HepG2 (cell line): ENCODE measurements at regions not wholly inside any gene's neighbourhood (a gene's known extent, or its start where the extent isn't known, plus 50 kb on each side); places are given as distances from the start of the nearest gene placed in this dataset.

ENCODE experiments used
- CBFB ChIP-seq: sonication (generic); formaldehyde crosslinking; IDR thresholded peaks from 2 replicates; pipeline ENCODE4 v1.4.0; 2020; ENCODE audit warnings: missing genetic modification reagents
- CHD4 ChIP-seq: fragments of 200-600 bp; sonication (generic); IDR thresholded peaks from 2 replicates; pipeline ENCODE4 v1.7.0; 2017; ENCODE audit warnings: mild to moderate bottlenecking, low read length, borderline replicate concordance
- SMC3 ChIP-seq: IDR thresholded peaks from 2 replicates; pipeline ENCODE4 v1.6.1; 2011; ENCODE audit warnings: low read length, improper control_type of control experiment
- TP53 ChIP-seq: sonication (generic); formaldehyde crosslinking; conservative IDR thresholded peaks from 2 replicates; pipeline ENCODE4 v1.4.0; 2020; ENCODE audit warnings: missing genetic modification reagents
- YY1 ChIP-seq: IDR thresholded peaks from 2 replicates; pipeline ENCODE4 v1.6.1; 2011; ENCODE audit warnings: low read length, low read depth, moderate library complexity, mild to moderate bottlenecking; ENCODE audit not compliant: insufficient read depth, insufficient replicate concordance
- TF ChIP-seq, protein P1 (sequence below): sonication (generic); formaldehyde crosslinking; IDR thresholded peaks from 2 replicates; pipeline ENCODE4 v1.5.0; 2020; ENCODE audit warnings: mild to moderate bottlenecking, missing genetic modification reagents, moderate library complexity
- TF ChIP-seq, protein P2 (sequence below): sonication (generic); formaldehyde crosslinking; IDR thresholded peaks from 2 replicates; pipeline ENCODE4 v1.8.1; 2023; ENCODE audit warnings: missing genetic modification reagents, inconsistent platforms, borderline replicate concordance
- TF ChIP-seq, protein P3 (sequence below): sonication (generic); formaldehyde crosslinking; IDR thresholded peaks from 2 replicates; pipeline ENCODE4 v1.9.0; 2021; ENCODE audit warnings: missing genetic modification reagents, borderline replicate concordance

DNA sequence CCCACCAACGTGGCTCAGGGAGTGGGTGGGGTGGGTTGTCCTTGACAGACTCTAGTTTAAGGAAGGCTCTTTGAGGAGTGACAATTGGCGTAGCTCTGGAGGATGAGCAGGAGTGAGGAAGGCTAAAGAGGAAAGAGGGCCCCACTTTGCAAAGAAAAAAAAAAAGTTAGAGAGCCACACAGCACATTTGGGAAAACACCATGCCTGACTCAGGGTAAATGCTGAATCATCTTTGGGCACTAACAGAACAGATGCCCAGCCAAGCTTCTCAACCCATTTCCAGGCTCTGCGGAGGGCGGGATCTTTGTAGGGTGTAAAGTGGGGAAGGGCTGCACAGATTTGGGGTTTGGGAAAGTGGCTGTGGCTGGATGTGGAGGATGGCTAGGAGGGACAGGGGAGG is 179.1 kb upstream of the RGMA start:
- TF ChIP-seq TP53 (CRISPR knock-in tag): no peak
- TF ChIP-seq, protein P1, sequence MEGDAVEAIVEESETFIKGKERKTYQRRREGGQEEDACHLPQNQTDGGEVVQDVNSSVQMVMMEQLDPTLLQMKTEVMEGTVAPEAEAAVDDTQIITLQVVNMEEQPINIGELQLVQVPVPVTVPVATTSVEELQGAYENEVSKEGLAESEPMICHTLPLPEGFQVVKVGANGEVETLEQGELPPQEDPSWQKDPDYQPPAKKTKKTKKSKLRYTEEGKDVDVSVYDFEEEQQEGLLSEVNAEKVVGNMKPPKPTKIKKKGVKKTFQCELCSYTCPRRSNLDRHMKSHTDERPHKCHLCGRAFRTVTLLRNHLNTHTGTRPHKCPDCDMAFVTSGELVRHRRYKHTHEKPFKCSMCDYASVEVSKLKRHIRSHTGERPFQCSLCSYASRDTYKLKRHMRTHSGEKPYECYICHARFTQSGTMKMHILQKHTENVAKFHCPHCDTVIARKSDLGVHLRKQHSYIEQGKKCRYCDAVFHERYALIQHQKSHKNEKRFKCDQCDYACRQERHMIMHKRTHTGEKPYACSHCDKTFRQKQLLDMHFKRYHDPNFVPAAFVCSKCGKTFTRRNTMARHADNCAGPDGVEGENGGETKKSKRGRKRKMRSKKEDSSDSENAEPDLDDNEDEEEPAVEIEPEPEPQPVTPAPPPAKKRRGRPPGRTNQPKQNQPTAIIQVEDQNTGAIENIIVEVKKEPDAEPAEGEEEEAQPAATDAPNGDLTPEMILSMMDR (CRISPR knock-in tag): no peak
- TF ChIP-seq, protein P2, sequence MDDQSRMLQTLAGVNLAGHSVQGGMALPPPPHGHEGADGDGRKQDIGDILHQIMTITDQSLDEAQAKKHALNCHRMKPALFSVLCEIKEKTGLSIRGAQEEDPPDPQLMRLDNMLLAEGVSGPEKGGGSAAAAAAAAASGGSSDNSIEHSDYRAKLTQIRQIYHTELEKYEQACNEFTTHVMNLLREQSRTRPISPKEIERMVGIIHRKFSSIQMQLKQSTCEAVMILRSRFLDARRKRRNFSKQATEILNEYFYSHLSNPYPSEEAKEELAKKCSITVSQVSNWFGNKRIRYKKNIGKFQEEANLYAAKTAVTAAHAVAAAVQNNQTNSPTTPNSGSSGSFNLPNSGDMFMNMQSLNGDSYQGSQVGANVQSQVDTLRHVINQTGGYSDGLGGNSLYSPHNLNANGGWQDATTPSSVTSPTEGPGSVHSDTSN: no peak
- TF ChIP-seq, protein P3, sequence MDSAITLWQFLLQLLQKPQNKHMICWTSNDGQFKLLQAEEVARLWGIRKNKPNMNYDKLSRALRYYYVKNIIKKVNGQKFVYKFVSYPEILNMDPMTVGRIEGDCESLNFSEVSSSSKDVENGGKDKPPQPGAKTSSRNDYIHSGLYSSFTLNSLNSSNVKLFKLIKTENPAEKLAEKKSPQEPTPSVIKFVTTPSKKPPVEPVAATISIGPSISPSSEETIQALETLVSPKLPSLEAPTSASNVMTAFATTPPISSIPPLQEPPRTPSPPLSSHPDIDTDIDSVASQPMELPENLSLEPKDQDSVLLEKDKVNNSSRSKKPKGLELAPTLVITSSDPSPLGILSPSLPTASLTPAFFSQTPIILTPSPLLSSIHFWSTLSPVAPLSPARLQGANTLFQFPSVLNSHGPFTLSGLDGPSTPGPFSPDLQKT (CRISPR knock-in tag): no peak
- TF ChIP-seq CHD4: no peak
- TF ChIP-seq SMC3: no peak
- no peak for TF ChIP-seq CBFB
- TF ChIP-seq YY1: no peak
